Endothelial cell of umbilical vein (primary cell): ENCODE measurements at regions not wholly inside any gene's neighbourhood (a gene's known extent, or its start where the extent isn't known, plus 50 kb on each side); places are given as distances from the start of the nearest gene placed in this dataset.

Source experiments
- BruUV-seq: library from RNA; stranded (reverse); fragments of 400-500 nt; replicated peaks from 2 replicates; lab custom pipeline; 2021; lab: Mats Ljungman, UMichigan
- CTCF ChIA-PET: fragments of 300-600, 350-600 bp; sonication (Branson Sonifier 250); formaldehyde crosslinking; loops from one replicate; lab custom pipeline; 2021; ENCODE audit warnings: antibody characterized with exemption, inconsistent platforms; lab: Charles Lee
- POLR2A ChIA-PET: fragments of 300-600, 350-600 bp; sonication (Branson Sonifier 250); formaldehyde crosslinking; loops from one replicate; lab custom pipeline; 2021; ENCODE audit warnings: antibody characterized with exemption, inconsistent platforms; lab: Charles Lee
- DNase-seq: peaks from one replicate; pipeline ENCODE4 v3.0.0-alpha.2; 2011; ENCODE audit warnings: low read depth, low spot score
- FAIRE-seq: peaks from 2 replicates; lab custom pipeline; 2011; peaks lifted over from hg19 to GRCh38; lab: Jason Lieb, UNC
- H2AFZ ChIP-seq: 2 replicates; pipeline ENCODE4 v1.6.0; 2012; ENCODE audit warnings: low read depth, low read length, control low read depth, inconsistent platforms
- H3K27ac ChIP-seq: 2 replicates; pipeline ENCODE4 v1.5.1; 2011; ENCODE audit warnings: low read depth, mild to moderate bottlenecking, control low read depth, low read length, moderate library complexity; ENCODE audit not compliant: insufficient read depth
- H3K27me3 ChIP-seq, 2 experiments: 2 replicates each; pipeline versions ENCODE4 v1.6.0 to v1.6.1; 2011; ENCODE audit warnings: low read length in 2 of 2, mixed read lengths in 1 of 2; ENCODE audit not compliant: control insufficient read depth in 2 of 2, insufficient read depth in 2 of 2
- H3K36me3 ChIP-seq, 2 experiments: 2 replicates in 1 of 2; 3 replicates in 1 of 2; pipeline ENCODE4 v1.5.1; 2011; ENCODE audit warnings: low read length in 2 of 2, mild to moderate bottlenecking in 1 of 2, moderate library complexity in 1 of 2; ENCODE audit not compliant: control insufficient read depth in 2 of 2, insufficient read depth in 2 of 2; ENCODE audit errors: extremely low read depth in 1 of 2
- H3K4me1 ChIP-seq: 3 replicates; pipeline ENCODE4 v1.5.1; 2011; ENCODE audit warnings: mild to moderate bottlenecking, low read length; ENCODE audit not compliant: control insufficient read depth, insufficient read depth; ENCODE audit errors: extremely low read depth
- H3K4me2 ChIP-seq: 2 replicates; pipeline ENCODE4 v1.6.1; 2011; ENCODE audit warnings: low read length, control low read depth, mixed read lengths; ENCODE audit not compliant: insufficient read depth
- H3K4me3 ChIP-seq, 3 experiments: fragments of 200-600 bp in 1 of 3; sonication (generic), shearing (Covaris generic) in 1 of 3; replicated peaks in 1 of 3; 2 replicates each; pipeline ENCODE4 v1.5.1; 2011 to 2016; ENCODE audit warnings: control low read depth in 3 of 3, low read length in 3 of 3, mild to moderate bottlenecking in 2 of 3, inconsistent platforms in 1 of 3, low read depth in 1 of 3, moderate library complexity in 1 of 3; ENCODE audit not compliant: insufficient read depth in 1 of 3
- H3K79me2 ChIP-seq: 2 replicates; pipeline ENCODE4 v1.6.0; 2012; ENCODE audit warnings: low read length, inconsistent platforms; ENCODE audit not compliant: control insufficient read depth, insufficient read depth
- H3K9ac ChIP-seq: replicated peaks from 2 replicates; pipeline ENCODE3; 2011; ENCODE audit warnings: low read length, control low read depth; ENCODE audit not compliant: insufficient read depth; ENCODE audit errors: extremely low read depth
- H3K9me1 ChIP-seq: replicated peaks from 3 replicates; pipeline ENCODE4 v1.6.0; 2011; ENCODE audit warnings: mild to moderate bottlenecking, low read length; ENCODE audit not compliant: control insufficient read depth, insufficient read depth; ENCODE audit errors: extremely low read depth
- H3K9me3 ChIP-seq: replicated peaks from 2 replicates; pipeline ENCODE4 v1.5.1; 2012; ENCODE audit warnings: low read length, inconsistent platforms; ENCODE audit not compliant: control insufficient read depth, insufficient read depth
- H4K20me1 ChIP-seq: replicated peaks from 2 replicates; pipeline ENCODE3; 2011; ENCODE audit warnings: mild to moderate bottlenecking, low read length; ENCODE audit not compliant: control insufficient read depth, insufficient read depth; ENCODE audit errors: extremely low read depth
- CTCF ChIP-seq, 2 donors: IDR thresholded peaks; 1 replicate in 1 of 2; 2 replicates in 1 of 2; pipeline ENCODE4 v1.5.1; 2011; ENCODE audit warnings: low read length in 2 of 2, mild to moderate bottlenecking in 2 of 2, moderate library complexity in 2 of 2, control low read depth in 1 of 2, inconsistent platforms in 1 of 2, low read depth in 1 of 2; ENCODE audit not compliant: insufficient read depth in 1 of 2; ENCODE audit errors: extremely low read depth in 1 of 2
- EZH2 ChIP-seq: IDR thresholded peaks from 2 replicates; pipeline ENCODE4 v1.6.1; 2012; ENCODE audit warnings: borderline replicate concordance, low read depth, mild to moderate bottlenecking, moderate library complexity, low read length, inconsistent platforms; ENCODE audit not compliant: severe bottlenecking
- FOS ChIP-seq: IDR thresholded peaks from 2 replicates; pipeline ENCODE4 v1.6.1; 2011; ENCODE audit warnings: mild to moderate bottlenecking, low read length, moderate library complexity, borderline replicate concordance; ENCODE audit not compliant: insufficient read depth
- GATA2 ChIP-seq: IDR thresholded peaks from 2 replicates; pipeline ENCODE4 v1.7.0; 2011; ENCODE audit warnings: low read depth, mild to moderate bottlenecking, moderate library complexity, mixed read lengths, low read length; ENCODE audit not compliant: insufficient read length, insufficient read depth
- JUN ChIP-seq: IDR thresholded peaks from 2 replicates; pipeline ENCODE4 v1.6.1; 2011; ENCODE audit warnings: borderline replicate concordance, low read depth; ENCODE audit not compliant: insufficient read length, insufficient read depth
- MAX ChIP-seq: IDR thresholded peaks from 2 replicates; pipeline ENCODE4 v1.6.1; 2011; ENCODE audit not compliant: insufficient read depth, insufficient read length
- MYC ChIP-seq: IDR thresholded peaks from one replicate; pipeline ENCODE4 v1.6.1; 2011; ENCODE audit warnings: mild to moderate bottlenecking, low read depth, low read length
- POLR2A ChIP-seq: IDR thresholded peaks from 2 replicates; pipeline ENCODE4 v1.6.1; 2012; ENCODE audit warnings: low read depth, mild to moderate bottlenecking, control low read depth, low read length
- POLR2AphosphoS5 ChIP-seq: IDR thresholded peaks from 2 replicates; pipeline ENCODE4 v1.6.1; 2012; ENCODE audit warnings: low read depth, mild to moderate bottlenecking, control low read depth, low read length, moderate library complexity; ENCODE audit not compliant: insufficient read depth
- dilution Hi-C: fragments of 300-500 bp; cut with MboI; formaldehyde crosslinking; loops from one replicate; pipeline ENCODE4 v1.15.0; 2019; ENCODE audit warnings: low sequenced_read_pairs; ENCODE audit not compliant: extremely low pct_ligation_motif_present
- intact Hi-C: fragments of 100-400 bp; cut with micrococcal nuclease; formaldehyde crosslinking; loops from one replicate; pipeline ENCODE4 v1.10.0; 2022

- FAIRE-seq (no peak), DNase-seq (no peak)
- no peaks in the 10 kb centered on the region for H3K4me1 ChIP-seq
- H3K36me3 ChIP-seq: no peaks in the 10 kb centered on the region
- no peaks in the 10 kb centered on the region for H4K20me1 ChIP-seq
- TF ChIP-seq MYC: no peak
- no peak for TF ChIP-seq FOS
- no peak for TF ChIP-seq JUN
- TF ChIP-seq CTCF (IDR thresholded peaks at IDR 0.05; ENCODE audit: extremely low read depth in 1 of 2, insufficient read depth in 1 of 2, low read depth in 1 of 2, low read length in 2 of 2): no peak
- TF ChIP-seq POLR2A: no peak
- TF ChIP-seq EZH2: no peak
- no peak for TF ChIP-seq POLR2AphosphoS5
- no peak for TF ChIP-seq GATA2
- TF ChIP-seq MAX: no peak
- no peaks in the 10 kb centered on the region for H3K79me2 ChIP-seq
- H3K4me2 ChIP-seq: no peak overlapping the region
- H3K9me3 ChIP-seq: peaks cover 2% of the 10 kb centered on the region
- H2AFZ ChIP-seq: no peak overlapping the region
- no peak overlapping the region for H3K4me3 ChIP-seq
- H3K27ac ChIP-seq: no peak overlapping the region
- ChIA-PET POLR2A (no interaction called here), CTCF (no interaction called here)
- no TSS peak for BruUV-seq
- H3K9ac ChIP-seq: no peak overlapping the region
- H3K27me3 ChIP-seq: no peaks in the 10 kb centered on the region
- H3K9me1 ChIP-seq: no peaks in the 10 kb centered on the region
- intact Hi-C loops (no loop called here), dilution Hi-C loops (no loop called here)
These were observed 918.9 kb downstream of the GRID1 start for GRCh38 chr10:85447690-85448089.
